ENCODE measurements at regions not wholly inside any gene's neighbourhood (a gene's known extent, or its start where the extent isn't known, plus 50 kb on each side); places are given as distances from the start of the nearest gene placed in this dataset.

DNA sequence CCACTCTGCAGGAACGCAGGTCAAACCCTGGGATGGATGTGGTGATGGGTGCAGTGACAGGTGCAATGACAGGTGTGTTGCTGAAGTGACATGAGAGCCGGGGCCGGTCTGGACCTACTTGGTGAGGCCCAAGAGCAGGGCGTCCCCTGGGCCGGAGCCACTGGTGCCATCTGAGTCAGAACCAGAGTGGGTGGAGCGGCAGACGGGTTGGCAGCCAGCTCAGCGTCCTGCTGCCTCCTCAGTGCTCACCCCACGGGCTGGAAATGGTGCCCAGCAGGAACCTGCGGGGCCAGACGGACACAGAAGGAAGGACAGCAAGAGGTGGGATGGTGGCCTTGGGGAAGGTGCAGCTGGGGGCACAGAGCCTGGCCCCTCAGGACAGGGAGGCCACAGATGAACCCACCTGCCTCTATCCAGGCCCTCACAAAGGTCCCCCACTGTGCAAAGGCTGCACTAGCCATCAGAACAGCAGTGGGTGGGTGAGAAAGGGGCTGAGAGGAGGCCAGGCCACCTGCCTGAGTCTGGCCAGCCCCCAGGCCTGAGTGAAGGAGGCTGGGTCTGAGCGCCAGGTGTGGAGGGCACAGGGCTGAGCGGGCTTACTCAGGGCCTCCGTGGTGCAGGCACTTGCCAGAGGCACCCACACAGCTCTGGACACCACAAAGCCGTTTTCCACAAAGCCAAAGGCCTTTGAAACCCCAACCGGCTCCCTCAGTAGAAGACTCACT, 129.0 kb upstream of the PPP2R2D start:
- 25% methylated on average over 16 of the region's 16 CpGs for WGBS (ENCODE audit: insufficient coverage, insufficient replicate concordance, low lambda C conversion rate, missing lambda C conversion rate)

DNA sequence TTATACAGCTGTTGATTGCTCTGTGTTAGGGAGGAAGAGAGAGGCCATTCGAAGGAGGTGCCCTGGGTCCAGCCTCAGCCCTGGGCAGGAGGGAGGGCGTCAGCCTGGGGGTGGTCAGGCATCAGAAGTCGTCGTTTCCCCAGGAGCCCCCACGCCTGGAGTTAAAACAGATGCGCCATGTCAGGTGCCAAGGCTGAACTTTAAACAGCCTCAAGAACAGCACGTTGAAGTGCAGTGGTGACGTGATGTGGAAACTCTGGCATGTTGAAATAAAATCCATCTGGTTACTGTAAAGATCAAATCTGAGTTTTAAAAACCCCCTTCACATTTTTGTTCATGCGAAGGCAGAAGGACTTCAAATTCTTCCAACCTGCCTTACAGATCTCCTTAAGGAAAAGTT, 128.4 kb upstream of the PPP2R2D start:
- DNase-seq (ENCODE audit: low read depth, low spot score) = no peak
- in situ Hi-C loops (cut with MboI) (no loop called here), intact Hi-C loops (cut with micrococcal nuclease; ENCODE audit: unreplicated experiment) (no loop called here)
- no peak for FAIRE-seq
- no peak overlapping the region for H3K4me3 ChIP-seq
- no peak overlapping the region for H3K4me2 ChIP-seq (ENCODE audit: control insufficient read depth, insufficient read depth)
- H3K9me3 ChIP-seq (replicated peaks; ENCODE audit: control insufficient read depth, insufficient read depth, low read length) = peaks cover 6% of the 10 kb centered on the region; the same call in 1 of the 3 replicates
- H2AFZ ChIP-seq (ENCODE audit: control insufficient read depth, low read depth, low read length) = no peak overlapping the region
- no peak overlapping the region for H3K27ac ChIP-seq (ENCODE audit: control insufficient read depth, insufficient read depth)
- WGBS (ENCODE audit: insufficient coverage, insufficient replicate concordance, low lambda C conversion rate, missing lambda C conversion rate) = 29% methylated on average over 9 of the region's 9 CpGs
- POLR2A ChIA-PET = no interaction called here
- H4K20me1 ChIP-seq (ENCODE audit: control insufficient read depth, insufficient read depth) = no peaks in the 10 kb centered on the region
- ATAC-seq = no peak
- TF ChIP-seq PML (IDR thresholded peaks at IDR 0.05; ENCODE audit: low read length) (no peak), IKZF2 (IDR thresholded peaks at IDR 0.05) (no peak)
- TF ChIP-seq, protein P1, sequence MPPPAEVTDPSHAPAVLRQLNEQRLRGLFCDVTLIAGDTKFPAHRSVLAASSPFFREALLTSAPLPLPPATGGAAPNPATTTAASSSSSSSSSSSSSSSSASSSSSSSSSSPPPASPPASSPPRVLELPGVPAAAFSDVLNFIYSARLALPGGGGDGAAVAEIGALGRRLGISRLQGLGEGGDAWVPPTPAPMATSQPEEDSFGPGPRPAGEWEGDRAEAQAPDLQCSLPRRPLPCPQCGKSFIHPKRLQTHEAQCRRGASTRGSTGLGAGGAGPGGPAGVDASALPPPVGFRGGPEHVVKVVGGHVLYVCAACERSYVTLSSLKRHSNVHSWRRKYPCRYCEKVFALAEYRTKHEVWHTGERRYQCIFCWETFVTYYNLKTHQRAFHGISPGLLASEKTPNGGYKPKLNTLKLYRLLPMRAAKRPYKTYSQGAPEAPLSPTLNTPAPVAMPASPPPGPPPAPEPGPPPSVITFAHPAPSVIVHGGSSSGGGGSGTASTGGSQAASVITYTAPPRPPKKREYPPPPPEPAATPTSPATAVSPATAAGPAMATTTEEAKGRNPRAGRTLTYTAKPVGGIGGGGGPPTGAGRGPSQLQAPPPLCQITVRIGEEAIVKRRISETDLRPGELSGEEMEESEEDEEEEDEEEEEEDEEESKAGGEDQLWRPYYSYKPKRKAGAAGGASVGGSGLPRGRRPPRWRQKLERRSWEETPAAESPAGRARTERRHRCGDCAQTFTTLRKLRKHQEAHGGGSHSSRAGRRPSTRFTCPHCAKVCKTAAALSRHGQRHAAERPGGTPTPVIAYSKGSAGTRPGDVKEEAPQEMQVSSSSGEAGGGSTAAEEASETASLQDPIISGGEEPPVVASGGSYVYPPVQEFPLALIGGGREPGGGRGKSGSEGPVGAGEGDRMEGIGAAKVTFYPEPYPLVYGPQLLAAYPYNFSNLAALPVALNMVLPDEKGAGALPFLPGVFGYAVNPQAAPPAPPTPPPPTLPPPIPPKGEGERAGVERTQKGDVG (CRISPR knock-in tag; IDR thresholded peaks at IDR 0.05) = no peak
- SMC1A ChIA-PET (ENCODE audit: uncharacterized antibody, unreplicated experiment) = no interaction called here
- no peaks in the 10 kb centered on the region for H3K27me3 ChIP-seq (replicated peaks in 1 of 2; ENCODE audit: control insufficient read depth in 2 of 2, insufficient read depth in 2 of 2, low read length in 1 of 2)
- H3K79me2 ChIP-seq (ENCODE audit: control insufficient read depth, insufficient read depth, low read length) = no peaks in the 10 kb centered on the region
- no peaks in the 10 kb centered on the region for H3K36me3 ChIP-seq (ENCODE audit: control insufficient read depth in 2 of 2, insufficient read depth in 2 of 2, low read length in 1 of 2)
- BruUV-seq (replicated peaks) = no TSS peak
- H3K9ac ChIP-seq (ENCODE audit: control insufficient read depth, insufficient read depth, low read length) = no peak overlapping the region
- no peaks in the 10 kb centered on the region for H3K4me1 ChIP-seq (ENCODE audit: control insufficient read depth, insufficient read depth, low read length)
- CTCF ChIA-PET = no interaction called here
- RAD21 ChIA-PET (ENCODE audit: unreplicated experiment) = no interaction called here

More for the DNA sequence above, 129.0 kb upstream of the PPP2R2D start:
- Histone ChIP-seq H3K36me3 (ENCODE audit: control insufficient read depth in 2 of 2, insufficient read depth in 2 of 2, low read length in 1 of 2) (no peaks in the 10 kb centered on the region), H3K4me2 (ENCODE audit: control insufficient read depth, insufficient read depth) (no peak overlapping the region), H3K27ac (ENCODE audit: control insufficient read depth, insufficient read depth) (no peak overlapping the region), H3K9ac (ENCODE audit: control insufficient read depth, insufficient read depth, low read length) (no peak overlapping the region), H3K27me3 (replicated peaks in 1 of 2; ENCODE audit: control insufficient read depth in 2 of 2, insufficient read depth in 2 of 2, low read length in 1 of 2) (no peaks in the 10 kb centered on the region), H3K9me3 (replicated peaks; ENCODE audit: control insufficient read depth, insufficient read depth, low read length) (peaks cover 2% of the 10 kb centered on the region; the same call in 1 of the 3 replicates), H3K4me1 (ENCODE audit: control insufficient read depth, insufficient read depth, low read length) (no peaks in the 10 kb centered on the region), H3K4me3 (no peak overlapping the region), H2AFZ (ENCODE audit: control insufficient read depth, low read depth, low read length) (no peak overlapping the region), H3K79me2 (ENCODE audit: control insufficient read depth, insufficient read depth, low read length) (no peaks in the 10 kb centered on the region), H4K20me1 (ENCODE audit: control insufficient read depth, insufficient read depth) (no peaks in the 10 kb centered on the region)
- ChIA-PET SMC1A (ENCODE audit: uncharacterized antibody, unreplicated experiment) (no interaction called here), POLR2A (no interaction called here), CTCF (no interaction called here), RAD21 (ENCODE audit: unreplicated experiment) (no interaction called here)
- TF ChIP-seq NFIC (IDR thresholded peaks at IDR 0.05; ENCODE audit: low read depth, low read length) = no peak
- TF ChIP-seq NBN (IDR thresholded peaks at IDR 0.05) = no peak
- TF ChIP-seq, protein P2, sequence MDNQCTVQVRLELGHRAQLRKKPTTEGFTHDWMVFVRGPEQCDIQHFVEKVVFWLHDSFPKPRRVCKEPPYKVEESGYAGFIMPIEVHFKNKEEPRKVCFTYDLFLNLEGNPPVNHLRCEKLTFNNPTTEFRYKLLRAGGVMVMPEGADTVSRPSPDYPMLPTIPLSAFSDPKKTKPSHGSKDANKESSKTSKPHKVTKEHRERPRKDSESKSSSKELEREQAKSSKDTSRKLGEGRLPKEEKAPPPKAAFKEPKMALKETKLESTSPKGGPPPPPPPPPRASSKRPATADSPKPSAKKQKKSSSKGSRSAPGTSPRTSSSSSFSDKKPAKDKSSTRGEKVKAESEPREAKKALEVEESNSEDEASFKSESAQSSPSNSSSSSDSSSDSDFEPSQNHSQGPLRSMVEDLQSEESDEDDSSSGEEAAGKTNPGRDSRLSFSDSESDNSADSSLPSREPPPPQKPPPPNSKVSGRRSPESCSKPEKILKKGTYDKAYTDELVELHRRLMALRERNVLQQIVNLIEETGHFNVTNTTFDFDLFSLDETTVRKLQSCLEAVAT (IDR thresholded peaks at IDR 0.05) = no peak
- FAIRE-seq (no peak), DNase-seq (ENCODE audit: low read depth, low spot score) (no peak), ATAC-seq (no peak)
- intact Hi-C loops (cut with micrococcal nuclease; ENCODE audit: unreplicated experiment) (no loop called here), in situ Hi-C loops (cut with MboI) (no loop called here)
- no TSS peak for BruUV-seq (replicated peaks)
